ENCODE measurements at regions not wholly inside any gene's neighbourhood (a gene's known extent, or its start where the extent isn't known, plus 50 kb on each side); places are given as distances from the start of the nearest gene placed in this dataset.

- POLR2A ChIA-PET: no interaction called here
- Histone ChIP-seq H4K20me1 (ENCODE audit: control insufficient read depth, insufficient read depth) (no peaks in the 10 kb centered on the region), H3K4me3 (no peak overlapping the region), H3K9me3 (replicated peaks; ENCODE audit: control insufficient read depth, insufficient read depth, low read length) (no peaks in the 10 kb centered on the region; the same call in 2 of the 3 replicates), H3K27me3 (replicated peaks in 1 of 2; ENCODE audit: control insufficient read depth in 2 of 2, insufficient read depth in 2 of 2, low read length in 1 of 2) (no peaks in the 10 kb centered on the region), H3K4me1 (ENCODE audit: control insufficient read depth, insufficient read depth, low read length) (no peaks in the 10 kb centered on the region), H3K79me2 (ENCODE audit: control insufficient read depth, insufficient read depth, low read length) (no peaks in the 10 kb centered on the region), H3K36me3 (ENCODE audit: control insufficient read depth in 2 of 2, insufficient read depth in 2 of 2, low read length in 1 of 2) (no peaks in the 10 kb centered on the region), H3K4me2 (ENCODE audit: control insufficient read depth, insufficient read depth) (no peak overlapping the region), H2AFZ (ENCODE audit: control insufficient read depth, low read depth, low read length) (no peak overlapping the region), H3K27ac (ENCODE audit: control insufficient read depth, insufficient read depth) (no peak overlapping the region), H3K9ac (ENCODE audit: control insufficient read depth, insufficient read depth, low read length) (no peak overlapping the region)
- no peak for TF ChIP-seq POLR2A (IDR thresholded peaks at IDR 0.05; ENCODE audit: low read depth, low read length)
- TF ChIP-seq MLLT1 (IDR thresholded peaks at IDR 0.05): no peak
- TF ChIP-seq LARP7 (IDR thresholded peaks at IDR 0.05): no peak
- no peak for TF ChIP-seq ZNF622 (IDR thresholded peaks at IDR 0.05)
- TF ChIP-seq RCOR1 (conservative IDR thresholded peaks at IDR 0.05; ENCODE audit: low read depth, low read length): no peak
- no peak for TF ChIP-seq TAF1 (IDR thresholded peaks at IDR 0.05; ENCODE audit: borderline replicate concordance, low read depth, low read length)
- TF ChIP-seq EED (IDR thresholded peaks at IDR 0.05; ENCODE audit: low read depth): no peak
- TF ChIP-seq ATF3 (IDR thresholded peaks at IDR 0.05; ENCODE audit: borderline replicate concordance, extremely low read depth, low read depth, low read length): no peak
- no peak for TF ChIP-seq SREBF2 (IDR thresholded peaks at IDR 0.05; ENCODE audit: low read length)
- in situ Hi-C loops (cut with MboI) (no loop called here), intact Hi-C loops (cut with micrococcal nuclease; ENCODE audit: unreplicated experiment) (no loop called here)
- DNase-seq (ENCODE audit: low read depth, low spot score) (no peak), FAIRE-seq (no peak), ATAC-seq (no peak)
- BruUV-seq (replicated peaks): no TSS peak
- CTCF ChIA-PET: no interaction called here
- 52% methylated on average over 6 of the region's 7 CpGs for WGBS (ENCODE audit: insufficient coverage, insufficient replicate concordance, low lambda C conversion rate, missing lambda C conversion rate)
- SMC1A ChIA-PET (ENCODE audit: uncharacterized antibody, unreplicated experiment): no interaction called here
- RAD21 ChIA-PET (ENCODE audit: unreplicated experiment): no interaction called here
Observed at GRCh38 chr17:12584727-12585126, 81.0 kb upstream of the MYOCD start.

Data from GM12878 (cell line).